Astrocyte of the cerebellum (primary cell): ENCODE measurements at regions not wholly inside any gene's neighbourhood (a gene's known extent, or its start where the extent isn't known, plus 50 kb on each side); places are given as distances from the start of the nearest gene placed in this dataset.
A peak's percentile ranks its signal among the peaks of the same experiment; 100 is the strongest.

Experiments
- DNase-seq: peaks from one replicate; pipeline ENCODE4 v3.0.0-alpha.2; 2011; ENCODE audit warnings: low read depth
- H3K4me3 ChIP-seq: 2 replicates; pipeline ENCODE4 v1.5.1; 2011; ENCODE audit warnings: mild to moderate bottlenecking, low read depth, low read length, moderate library complexity
- CTCF ChIP-seq: IDR thresholded peaks from 2 replicates; pipeline ENCODE4 v1.5.1; 2012; ENCODE audit warnings: low read length, low read depth, moderate library complexity, mild to moderate bottlenecking; ENCODE audit errors: missing control alignments
- in situ Hi-C: cut with HindIII; loops from 2 replicates; pipeline ENCODE4 v1.10.0; 2017; ENCODE audit warnings: low sequenced_read_pairs

- TF ChIP-seq CTCF: no peak
- H3K4me3 ChIP-seq: no peak overlapping the region
- in situ Hi-C loops: no loop called here
- peak; percentile 16 for DNase-seq
Measured at GRCh38 chr6:27582928-27583725, 110.2 kb upstream of the ZNF184 start.

GRCh38 chr6:27579973-27580372 lies 107.1 kb upstream of the ZNF184 start:
- H3K4me3 ChIP-seq: no peak overlapping the region
- in situ Hi-C loops: no loop called here
- TF ChIP-seq CTCF: no peak
- DNase-seq: no peak

GRCh38 chr6:27577922-27578321 lies 105.0 kb upstream of the ZNF184 start:
- H3K4me3 ChIP-seq: no peak overlapping the region
- TF ChIP-seq CTCF: no peak
- in situ Hi-C loops: no loop called here
- DNase-seq: no peak

GRCh38 chr6:27575594-27576361 lies 102.9 kb upstream of the ZNF184 start:
- TF ChIP-seq CTCF: no peak
- DNase-seq: no peak
- no peak overlapping the region for H3K4me3 ChIP-seq
- in situ Hi-C loops: no loop called here

- no peak for TF ChIP-seq CTCF
- no peak for DNase-seq
- in situ Hi-C loops: no loop called here
- no peak overlapping the region for H3K4me3 ChIP-seq
Measured at GRCh38 chr6:27568226-27568897, 95.5 kb upstream of the ZNF184 start.
